ENCODE measurements at regions not wholly inside any gene's neighbourhood (a gene's known extent, or its start where the extent isn't known, plus 50 kb on each side); places are given as distances from the start of the nearest gene placed in this dataset.

GRCh38 chr2:189273734-189274133 lies 94.2 kb upstream of the COL5A2 start:
- TF ChIP-seq POLR2AphosphoS5 (IDR thresholded peaks at IDR 0.05; ENCODE audit: low read depth, low read length) (no peak), CTCF (IDR thresholded peaks at IDR 0.05) (no peak)

Measured in Panc1 (cell line).